Mesenchymal stem cell (in vitro differentiated cells and primary cell): ENCODE measurements at regions not wholly inside any gene's neighbourhood (a gene's known extent, or its start where the extent isn't known, plus 50 kb on each side); places are given as distances from the start of the nearest gene placed in this dataset.
A peak's percentile ranks its signal among the peaks of the same experiment; 100 is the strongest.

Experiments used
- DNase-seq: peaks from one replicate; pipeline ENCODE4 v3.0.0-alpha.2; 2013
- H2AFZ ChIP-seq: one replicate; pipeline ENCODE4 v1.6.1; 2013; ENCODE audit warnings: low read depth, mild to moderate bottlenecking, control low read depth, inconsistent platforms, low read length, moderate library complexity
- H2AK5ac ChIP-seq: 2 replicates; pipeline ENCODE4 v1.6.1; 2013; ENCODE audit warnings: low read length, moderate library complexity, mild to moderate bottlenecking, inconsistent platforms; ENCODE audit not compliant: severe bottlenecking
- H2BK120ac ChIP-seq: one replicate; pipeline ENCODE4 v1.6.1; 2013; ENCODE audit warnings: low read depth, mild to moderate bottlenecking, inconsistent platforms, low read length, moderate library complexity
- H2BK12ac ChIP-seq, 2 experiments: one replicate each; pipeline ENCODE4 v1.6.1; 2013; ENCODE audit warnings: inconsistent platforms in 2 of 2, low read length in 2 of 2, mild to moderate bottlenecking in 2 of 2, moderate library complexity in 2 of 2, control low read depth in 1 of 2
- H2BK15ac ChIP-seq: one replicate; pipeline ENCODE4 v1.6.1; 2013; ENCODE audit warnings: mild to moderate bottlenecking, low read depth, inconsistent platforms; ENCODE audit not compliant: poor library complexity, severe bottlenecking
- H2BK5ac ChIP-seq: 2 replicates; pipeline ENCODE4 v1.6.1; 2013; ENCODE audit warnings: low read depth, mild to moderate bottlenecking, low read length, control low read depth, inconsistent platforms; ENCODE audit not compliant: poor library complexity, severe bottlenecking
- H3K14ac ChIP-seq, 2 experiments: one replicate each; pipeline ENCODE4 v1.6.1; 2013; ENCODE audit warnings: inconsistent platforms in 2 of 2, low read length in 2 of 2, control low read depth in 1 of 2, mild to moderate bottlenecking in 1 of 2, moderate library complexity in 1 of 2
- H3K18ac ChIP-seq, 2 experiments: one replicate each; pipeline ENCODE4 v1.6.1; 2013; ENCODE audit warnings: inconsistent platforms in 2 of 2, low read length in 2 of 2, control low read depth in 1 of 2, low read depth in 1 of 2, mild to moderate bottlenecking in 1 of 2
- H3K23ac ChIP-seq, 2 experiments: one replicate each; pipeline ENCODE4 v1.6.1; 2013; ENCODE audit warnings: inconsistent platforms in 2 of 2, low read length in 2 of 2, mild to moderate bottlenecking in 2 of 2, moderate library complexity in 2 of 2, control low read depth in 1 of 2
- H3K27ac ChIP-seq: 2 replicates; pipeline ENCODE4 v1.5.1; 2013; ENCODE audit warnings: mild to moderate bottlenecking, moderate library complexity, low read length, control low read depth, inconsistent platforms; ENCODE audit not compliant: poor library complexity, severe bottlenecking
- H3K27me3 ChIP-seq, 2 experiments: 2 replicates each; pipeline versions ENCODE4 v1.6.1 to v1.7.0; 2013; ENCODE audit warnings: low read length in 2 of 2, mild to moderate bottlenecking in 2 of 2, moderate library complexity in 2 of 2, control low read depth in 1 of 2, inconsistent platforms in 1 of 2; ENCODE audit not compliant: control insufficient read depth in 1 of 2, insufficient read depth in 1 of 2
- H3K36me3 ChIP-seq, 2 experiments: 2 replicates each; pipeline versions ENCODE4 v1.6.1 to v1.7.0; 2013; ENCODE audit warnings: low read length in 2 of 2, control low read depth in 1 of 2, inconsistent platforms in 1 of 2, low read depth in 1 of 2, mild to moderate bottlenecking in 1 of 2; ENCODE audit not compliant: insufficient read depth in 2 of 2, control insufficient read depth in 1 of 2
- H3K4ac ChIP-seq, 2 experiments: one replicate each; pipeline ENCODE4 v1.6.1; 2013; ENCODE audit warnings: inconsistent platforms in 2 of 2, low read length in 2 of 2, mild to moderate bottlenecking in 2 of 2, moderate library complexity in 2 of 2, control low read depth in 1 of 2, low read depth in 1 of 2
- H3K4me1 ChIP-seq: 2 replicates; pipeline ENCODE4 v1.6.1; 2013; ENCODE audit warnings: low read depth, low read length, control low read depth; ENCODE audit not compliant: control insufficient read depth, insufficient read depth
- H3K4me2 ChIP-seq: 2 replicates; pipeline ENCODE4 v1.6.1; 2013; ENCODE audit warnings: low read length, mild to moderate bottlenecking, inconsistent platforms; ENCODE audit not compliant: poor library complexity, severe bottlenecking
- H3K4me3 ChIP-seq, 2 experiments: 2 replicates each; pipeline versions ENCODE4 v1.5.1 to v1.7.0; 2013; ENCODE audit warnings: low read length in 2 of 2, mild to moderate bottlenecking in 2 of 2, control low read depth in 1 of 2, low read depth in 1 of 2; ENCODE audit not compliant: insufficient read depth in 1 of 2
- H3K79me1 ChIP-seq: replicated peaks from 2 replicates; pipeline ENCODE4 v1.6.1; 2013; ENCODE audit warnings: mild to moderate bottlenecking, control low read depth, low read length, inconsistent platforms; ENCODE audit not compliant: poor library complexity, severe bottlenecking
- H3K9ac ChIP-seq: 2 replicates; pipeline ENCODE4 v1.7.0; 2013; ENCODE audit warnings: mild to moderate bottlenecking, low read length, moderate library complexity
- H3K9me3 ChIP-seq: 2 replicates; pipeline ENCODE4 v1.7.0; 2013; ENCODE audit warnings: mild to moderate bottlenecking, low read length; ENCODE audit not compliant: control insufficient read depth
- H4K8ac ChIP-seq: one replicate; pipeline ENCODE4 v1.6.1; 2013; ENCODE audit warnings: inconsistent platforms, mild to moderate bottlenecking, low read length, moderate library complexity
- H4K91ac ChIP-seq: one replicate; pipeline ENCODE4 v1.6.1; 2013; ENCODE audit warnings: mild to moderate bottlenecking, low read length, inconsistent platforms
- WGBS: methylation state at CpG from one replicate; pipeline ENCODE4 v1.1.7; 2013; ENCODE audit warnings: mixed read lengths; 5-methylcytosine and 5-hydroxymethylcytosine counted together

- Histone ChIP-seq H3K4me1 (peaks cover 22% of the 10 kb centered on the region), H3K27ac (peak overlapping the region; percentile 1), H3K27me3 (no peaks in the 10 kb centered on the region), H2BK120ac (no peak overlapping the region), H2BK12ac (peak overlapping the region; percentile 44 to 66), H3K4me2 (no peak overlapping the region), H3K9ac (no peak overlapping the region), H3K9me3 (no peaks in the 10 kb centered on the region), H4K8ac (peak overlapping the region; percentile 71), H3K14ac (no peak overlapping the region), H4K91ac (peak overlapping the region; percentile 74), H2BK15ac (no peak overlapping the region), H2AFZ (no peak overlapping the region), H3K4ac (peak overlapping the region in 1 of 2 experiments; percentile 7), H3K36me3 (no peaks in the 10 kb centered on the region), H3K23ac (no peak overlapping the region), H3K4me3 (no peak overlapping the region), H3K79me1 (no peaks in the 10 kb centered on the region), H2BK5ac (no peak overlapping the region), H2AK5ac (no peak overlapping the region), H3K18ac (peak overlapping the region; percentile 15 to 71)
- 92% methylated on average over 4 of the region's 6 CpGs for WGBS
- peak; percentile 81 for DNase-seq
Observed at GRCh38 chr1:234871710-234872271, 256.8 kb downstream of the TOMM20 start.

- Histone ChIP-seq H3K4me3 (no peak overlapping the region), H3K36me3 (no peaks in the 10 kb centered on the region), H3K23ac (no peak overlapping the region), H3K4ac (peak overlapping the region; percentile 7 to 55), H3K9me3 (no peaks in the 10 kb centered on the region), H3K4me1 (peaks cover 26% of the 10 kb centered on the region), H4K91ac (peak overlapping the region; percentile 74), H3K4me2 (no peak overlapping the region), H3K18ac (peak overlapping the region; percentile 15 to 71), H2AK5ac (peak overlapping the region; percentile 8), H2AFZ (no peak overlapping the region), H2BK120ac (no peak overlapping the region), H3K14ac (peak overlapping the region in 1 of 2 experiments; percentile 45), H3K27me3 (no peaks in the 10 kb centered on the region), H2BK12ac (peak overlapping the region; percentile 8 to 44), H3K79me1 (no peaks in the 10 kb centered on the region), H4K8ac (peak overlapping the region; percentile 71), H3K9ac (no peak overlapping the region), H2BK5ac (no peak overlapping the region), H2BK15ac (no peak overlapping the region), H3K27ac (peak overlapping the region; percentile 1)
- 92% methylated on average over 10 of the region's 10 CpGs for WGBS
- no peak for DNase-seq
Observed at GRCh38 chr1:234871039-234871709, 257.5 kb downstream of the TOMM20 start.

DNA sequence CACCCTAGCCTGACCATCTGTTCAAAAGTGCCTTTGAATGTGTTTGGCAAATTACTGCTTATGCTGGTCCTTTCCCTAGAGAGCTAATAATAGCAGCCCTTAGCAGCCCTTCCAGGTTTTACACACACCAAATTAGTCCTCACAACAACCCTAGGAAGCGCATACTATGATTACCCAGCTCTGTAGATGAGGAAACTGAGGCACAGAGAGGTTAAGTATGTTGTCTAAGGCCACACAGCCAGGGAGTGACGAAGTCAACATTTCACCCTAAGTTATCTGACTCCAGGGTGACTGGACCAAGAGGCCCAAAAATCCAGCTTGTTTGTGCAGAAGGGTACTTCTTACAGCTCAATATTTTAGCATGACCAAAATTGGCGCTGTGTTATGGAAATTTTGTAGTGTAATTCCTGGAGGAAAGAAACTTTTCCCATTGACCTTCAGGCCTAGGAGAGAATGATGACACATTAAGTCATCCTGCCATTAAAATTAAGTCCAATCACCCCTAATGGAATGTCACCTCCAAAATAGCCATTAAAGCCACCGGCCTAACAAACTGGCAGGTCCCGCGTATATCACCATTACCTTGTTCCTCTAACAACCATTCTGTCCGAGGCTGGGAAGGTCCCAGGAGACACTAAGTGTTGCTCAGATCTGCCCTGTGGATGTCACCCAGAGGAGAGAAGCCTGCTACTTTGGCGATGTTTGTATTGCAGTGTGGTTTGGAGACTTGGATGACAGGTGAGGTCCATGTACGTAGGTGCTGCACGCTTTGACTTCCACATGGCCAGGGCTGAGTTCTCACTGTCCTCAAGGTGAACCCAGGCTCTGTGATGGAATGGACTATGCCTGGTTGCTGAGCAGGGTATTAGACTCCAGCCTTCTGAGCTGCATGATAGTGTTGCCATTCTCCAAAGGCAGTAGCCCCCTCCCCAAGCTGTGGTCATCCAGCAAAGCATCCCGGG is 258.3 kb downstream of the TOMM20 start:
- H3K4me2 ChIP-seq: no peak overlapping the region
- peak overlapping the region; percentile 2 for H2BK15ac ChIP-seq
- H3K79me1 ChIP-seq: no peaks in the 10 kb centered on the region
- H3K18ac ChIP-seq: no peak overlapping the region
- 91% methylated on average over 10 of the region's 11 CpGs for WGBS
- peaks cover 4% of the 10 kb centered on the region for H3K9me3 ChIP-seq
- peak overlapping the region; percentile 28 for H4K91ac ChIP-seq
- no peak overlapping the region for H3K23ac ChIP-seq
- H3K14ac ChIP-seq: no peak overlapping the region
- no peak overlapping the region for H3K4me3 ChIP-seq
- H2BK12ac ChIP-seq: peak overlapping the region; percentile 20 to 47
- no peaks in the 10 kb centered on the region for H3K36me3 ChIP-seq
- H3K4ac ChIP-seq: no peak overlapping the region
- peak overlapping the region; percentile 43 for H4K8ac ChIP-seq
- no peak for DNase-seq
- no peak overlapping the region for H2BK120ac ChIP-seq
- H2AFZ ChIP-seq: no peak overlapping the region
- H3K9ac ChIP-seq: no peak overlapping the region
- peak overlapping the region; percentile 67 for H2AK5ac ChIP-seq
- H2BK5ac ChIP-seq: no peak overlapping the region
- H3K27me3 ChIP-seq: no peaks in the 10 kb centered on the region
- peaks cover 23% of the 10 kb centered on the region for H3K4me1 ChIP-seq
- H3K27ac ChIP-seq: no peak overlapping the region
